OCI-LY3 (cell line): ENCODE measurements at regions not wholly inside any gene's neighbourhood (a gene's known extent, or its start where the extent isn't known, plus 50 kb on each side); places are given as distances from the start of the nearest gene placed in this dataset.

Experiments used
- H2AFZ ChIP-seq: fragments of 200-600, 300-600 bp; shearing (Covaris generic); 2 replicates; pipeline ENCODE4 v1.6.0; 2014; ENCODE audit warnings: antibody characterized with exemption, low read depth, low read length
- H3K27ac ChIP-seq: fragments of 200-600, 300-600 bp; sonication (generic); 2 replicates; pipeline ENCODE4 v1.5.1; 2014; ENCODE audit warnings: mild to moderate bottlenecking, low read length, moderate library complexity, mixed read lengths
- H3K27me3 ChIP-seq: fragments of 200-600, 300-600 bp; sonication (generic); 2 replicates; pipeline ENCODE4 v1.6.1; 2014; ENCODE audit warnings: low read depth, low read length, mixed read lengths
- H3K36me3 ChIP-seq: fragments of 200-600, 300-600 bp; sonication (generic); replicated peaks from 2 replicates; pipeline ENCODE3; 2014; ENCODE audit warnings: low read depth, low read length, mixed read lengths
- H3K4me1 ChIP-seq: fragments of 300-600, 200-600 bp; sonication (generic); 2 replicates; pipeline ENCODE4 v1.6.1; 2014; ENCODE audit warnings: low read length, mixed read lengths
- H3K4me2 ChIP-seq: fragments of 200-600, 300-600 bp; sonication (generic); 2 replicates; pipeline ENCODE4 v1.6.1; 2014; ENCODE audit warnings: low read length, mixed read lengths
- H3K4me3 ChIP-seq: fragments of 300-600, 200-600 bp; sonication (generic); 2 replicates; pipeline ENCODE4 v1.5.1; 2014; ENCODE audit warnings: antibody characterized with exemption, mild to moderate bottlenecking, low read length, moderate library complexity
- H3K79me2 ChIP-seq: fragments of 300-600, 200-600 bp; shearing (Covaris generic); 2 replicates; pipeline ENCODE4 v1.6.1; 2014; ENCODE audit warnings: mild to moderate bottlenecking, low read length, mixed read lengths
- H3K9ac ChIP-seq: fragments of 300-600, 200-600 bp; shearing (Covaris generic); 2 replicates; pipeline ENCODE4 v1.6.0; 2014; ENCODE audit warnings: mild to moderate bottlenecking, low read length, moderate library complexity
- H3K9me3 ChIP-seq: fragments of 200-600, 300-600 bp; shearing (Covaris generic); 2 replicates; pipeline ENCODE4 v1.6.1; 2014; ENCODE audit warnings: low read length, mixed read lengths; ENCODE audit not compliant: insufficient read depth
- H4K20me1 ChIP-seq: fragments of 200-600, 300-600 bp; sonication (generic); 2 replicates; pipeline ENCODE4 v1.6.1; 2016; ENCODE audit warnings: low read length, mixed read lengths; ENCODE audit not compliant: insufficient read depth
- EZH2phosphoT487 ChIP-seq: fragments of 200-600 bp; shearing (Covaris generic); IDR thresholded peaks from 2 replicates; pipeline ENCODE4 v1.6.1; 2018; ENCODE audit warnings: antibody characterized with exemption, mixed run types, low read depth
- TF ChIP-seq, protein P1 (sequence below): fragments of 200-600, 300-600 bp; sonication (generic); IDR thresholded peaks from 2 replicates; pipeline ENCODE4 v1.5.1; 2014; ENCODE audit warnings: antibody characterized with exemption, low read length, low read depth

DNA sequence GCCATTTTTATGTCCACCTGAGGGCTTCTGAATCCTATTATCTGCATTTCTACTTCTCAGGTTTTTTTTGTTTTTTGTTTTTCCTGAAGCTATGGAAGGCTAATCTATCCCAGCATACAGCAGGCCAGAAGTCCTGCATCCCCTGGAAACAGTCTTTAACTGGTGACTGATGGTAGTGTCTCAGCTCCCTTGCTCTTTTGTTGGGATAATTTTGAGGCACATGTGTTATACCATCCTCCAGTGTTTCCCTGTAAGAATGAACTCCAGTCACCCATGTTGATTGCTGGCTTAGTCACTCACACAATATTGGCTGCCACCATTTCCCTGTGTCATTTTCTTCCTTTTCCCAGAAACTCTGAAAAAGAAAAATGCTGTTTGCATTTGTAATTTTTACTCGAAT is 1094.0 kb upstream of the LRRN3 start:
- Histone ChIP-seq H3K4me1 (no peaks in the 10 kb centered on the region), H3K27me3 (no peaks in the 10 kb centered on the region), H2AFZ (no peak overlapping the region), H3K4me2 (no peak overlapping the region), H3K79me2 (no peaks in the 10 kb centered on the region), H3K9ac (no peak overlapping the region), H3K27ac (no peak overlapping the region), H4K20me1 (no peaks in the 10 kb centered on the region), H3K9me3 (no peaks in the 10 kb centered on the region), H3K4me3 (no peak overlapping the region), H3K36me3 (no peaks in the 10 kb centered on the region)
- TF ChIP-seq, protein P1, sequence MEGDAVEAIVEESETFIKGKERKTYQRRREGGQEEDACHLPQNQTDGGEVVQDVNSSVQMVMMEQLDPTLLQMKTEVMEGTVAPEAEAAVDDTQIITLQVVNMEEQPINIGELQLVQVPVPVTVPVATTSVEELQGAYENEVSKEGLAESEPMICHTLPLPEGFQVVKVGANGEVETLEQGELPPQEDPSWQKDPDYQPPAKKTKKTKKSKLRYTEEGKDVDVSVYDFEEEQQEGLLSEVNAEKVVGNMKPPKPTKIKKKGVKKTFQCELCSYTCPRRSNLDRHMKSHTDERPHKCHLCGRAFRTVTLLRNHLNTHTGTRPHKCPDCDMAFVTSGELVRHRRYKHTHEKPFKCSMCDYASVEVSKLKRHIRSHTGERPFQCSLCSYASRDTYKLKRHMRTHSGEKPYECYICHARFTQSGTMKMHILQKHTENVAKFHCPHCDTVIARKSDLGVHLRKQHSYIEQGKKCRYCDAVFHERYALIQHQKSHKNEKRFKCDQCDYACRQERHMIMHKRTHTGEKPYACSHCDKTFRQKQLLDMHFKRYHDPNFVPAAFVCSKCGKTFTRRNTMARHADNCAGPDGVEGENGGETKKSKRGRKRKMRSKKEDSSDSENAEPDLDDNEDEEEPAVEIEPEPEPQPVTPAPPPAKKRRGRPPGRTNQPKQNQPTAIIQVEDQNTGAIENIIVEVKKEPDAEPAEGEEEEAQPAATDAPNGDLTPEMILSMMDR, result no peak
- TF ChIP-seq EZH2phosphoT487, result no peak

DNA sequence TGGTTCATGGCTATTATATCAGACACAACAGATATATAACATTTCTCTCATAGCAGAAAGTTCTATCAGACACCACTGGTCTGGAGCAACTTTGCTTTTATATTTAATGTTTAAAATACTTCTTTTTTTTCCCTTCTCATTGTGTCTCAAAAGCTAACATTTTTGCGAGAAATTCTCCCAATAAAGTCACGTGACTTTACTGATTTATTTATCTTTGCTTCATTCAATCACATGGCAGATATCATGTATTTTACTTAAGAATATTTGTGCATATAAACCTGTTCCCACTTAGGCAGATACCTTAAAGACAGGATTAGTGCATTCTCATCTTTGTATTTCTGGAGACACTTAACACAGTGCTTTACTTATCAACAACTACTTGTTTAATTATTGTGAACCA is 1093.1 kb upstream of the LRRN3 start:
- Histone ChIP-seq H3K4me2 (no peak overlapping the region), H2AFZ (no peak overlapping the region), H3K9ac (no peak overlapping the region), H3K36me3 (no peaks in the 10 kb centered on the region), H3K9me3 (no peaks in the 10 kb centered on the region), H3K4me1 (no peaks in the 10 kb centered on the region), H3K79me2 (no peaks in the 10 kb centered on the region), H3K27me3 (no peaks in the 10 kb centered on the region), H3K4me3 (no peak overlapping the region), H3K27ac (no peak overlapping the region), H4K20me1 (no peaks in the 10 kb centered on the region)
- no peak for TF ChIP-seq EZH2phosphoT487
- TF ChIP-seq, protein P1, result no peak

DNA sequence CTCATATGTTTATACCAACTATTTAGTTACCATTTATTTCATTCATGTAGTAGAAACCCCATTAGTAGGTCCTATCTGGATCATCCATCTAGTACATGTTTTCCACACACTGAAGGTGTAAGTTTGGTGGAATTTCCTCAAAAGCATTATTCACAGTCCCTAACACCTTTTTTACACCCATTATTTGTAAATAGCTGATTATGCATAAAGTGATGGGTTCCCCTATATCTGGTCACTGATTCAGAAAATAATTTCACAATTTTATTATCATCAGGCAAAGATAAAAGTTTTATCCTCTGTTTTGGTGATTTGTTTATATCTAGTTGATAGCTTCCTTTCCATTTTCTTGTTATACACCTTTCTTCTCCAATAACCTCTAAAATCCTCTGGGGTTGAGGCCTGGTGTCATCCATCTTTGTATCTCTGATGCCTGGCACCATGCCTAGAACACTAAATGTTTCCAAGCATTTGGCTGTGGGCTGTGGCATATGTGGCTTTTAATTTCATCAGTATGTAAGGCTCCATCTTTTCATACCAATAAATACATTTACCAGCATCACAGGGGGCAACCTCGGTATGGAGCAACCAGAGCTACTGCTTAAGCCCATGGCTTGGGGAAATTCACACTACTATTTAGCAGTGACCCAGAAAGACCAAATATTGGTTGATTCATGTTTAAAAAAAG is 1089.5 kb upstream of the LRRN3 start:
- Histone ChIP-seq H3K9ac (no peak overlapping the region), H2AFZ (no peak overlapping the region), H3K36me3 (no peaks in the 10 kb centered on the region), H3K4me3 (no peak overlapping the region), H3K27ac (no peak overlapping the region), H3K9me3 (no peaks in the 10 kb centered on the region), H4K20me1 (no peaks in the 10 kb centered on the region), H3K4me1 (no peaks in the 10 kb centered on the region), H3K27me3 (no peaks in the 10 kb centered on the region), H3K4me2 (no peak overlapping the region), H3K79me2 (no peaks in the 10 kb centered on the region)
- TF ChIP-seq, protein P1, result no peak
- no peak for TF ChIP-seq EZH2phosphoT487

DNA sequence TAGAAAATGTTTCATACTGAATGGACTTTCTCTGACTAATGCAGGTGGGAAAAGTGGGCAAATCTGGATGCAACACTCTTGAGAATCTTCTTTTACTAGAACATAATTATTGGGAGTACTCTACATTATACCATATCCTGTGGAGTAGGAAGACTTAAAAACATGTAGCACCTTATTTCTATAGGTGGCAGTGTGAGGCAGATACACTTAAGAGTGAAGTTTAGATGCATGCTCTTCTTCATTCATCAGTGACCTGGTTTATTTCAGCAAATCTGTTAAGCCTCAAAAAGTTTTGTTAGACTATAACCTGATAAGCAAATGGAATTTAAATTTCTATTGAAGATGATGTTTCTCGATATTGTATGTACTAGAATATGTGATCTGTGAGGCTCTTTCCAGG is 1087.1 kb upstream of the LRRN3 start:
- H3K27ac ChIP-seq, result no peak overlapping the region
- H3K36me3 ChIP-seq, result no peaks in the 10 kb centered on the region
- H3K27me3 ChIP-seq, result no peaks in the 10 kb centered on the region
- TF ChIP-seq EZH2phosphoT487, result no peak
- TF ChIP-seq, protein P1, result peak; percentile 47
- no peaks in the 10 kb centered on the region for H4K20me1 ChIP-seq
- H2AFZ ChIP-seq, result no peak overlapping the region
- H3K4me1 ChIP-seq, result peaks cover 12% of the 10 kb centered on the region
- H3K4me3 ChIP-seq, result no peak overlapping the region
- H3K9me3 ChIP-seq, result no peaks in the 10 kb centered on the region
- no peak overlapping the region for H3K9ac ChIP-seq
- no peaks in the 10 kb centered on the region for H3K79me2 ChIP-seq
- no peak overlapping the region for H3K4me2 ChIP-seq
